Vagina (tissue), 2 donors: ENCODE measurements at regions not wholly inside any gene's neighbourhood (a gene's known extent, or its start where the extent isn't known, plus 50 kb on each side); places are given as distances from the start of the nearest gene placed in this dataset.

Source experiments
- CTCF ChIP-seq, 3 experiments: fragments of 450-650 bp in 2 of 3; fragments of 200-600 bp in 1 of 3; sonication (generic) in 1 of 3; IDR thresholded peaks; one replicate each; pipeline ENCODE4 v1.5.1; 2017 to 2019; ENCODE audit warnings: antibody characterized with exemption in 3 of 3, mild to moderate bottlenecking in 2 of 3, moderate library complexity in 2 of 3
- POLR2A ChIP-seq, 2 donors: fragments of 450-650 bp; IDR thresholded peaks; one replicate each; pipeline ENCODE4 v1.6.1; 2017; ENCODE audit warnings: antibody characterized with exemption in 2 of 2, mild to moderate bottlenecking in 2 of 2, moderate library complexity in 2 of 2
- POLR2AphosphoS5 ChIP-seq, 2 donors: sonication (generic); formaldehyde crosslinking; IDR thresholded peaks; one replicate each; pipeline ENCODE4 v1.9.0; 2017; ENCODE audit warnings: antibody characterized with exemption in 2 of 2, mild to moderate bottlenecking in 2 of 2, low read depth in 1 of 2; ENCODE audit not compliant: insufficient read depth in 1 of 2

- TF ChIP-seq POLR2A (IDR thresholded peaks at IDR 0.05), result no peak
- no peak for TF ChIP-seq CTCF (IDR thresholded peaks at IDR 0.05)
- TF ChIP-seq POLR2AphosphoS5 (IDR thresholded peaks at IDR 0.05; ENCODE audit: insufficient read depth in 1 of 2, low read depth in 1 of 2), result no peak
Observed at GRCh38 chr10:78811174-78811573, 257.6 kb upstream of the ZMIZ1 start.
